ENCODE measurements at regions not wholly inside any gene's neighbourhood (a gene's known extent, or its start where the extent isn't known, plus 50 kb on each side); places are given as distances from the start of the nearest gene placed in this dataset.

GRCh38 chr6:21447987-21448386, 145.6 kb upstream of the SOX4 start:
- H3K4me1 Mint-ChIP-seq, result no peaks in the 10 kb centered on the region
- H3K4me3 Mint-ChIP-seq, result no peak overlapping the region
- H3K27me3 Mint-ChIP-seq, result peaks cover 7% of the 10 kb centered on the region

GRCh38 chr6:21448485-21449109, 145.0 kb upstream of the SOX4 start:
- no peak overlapping the region for H3K27ac Mint-ChIP-seq
- no peaks in the 10 kb centered on the region for H3K4me1 Mint-ChIP-seq
- no peak for DNase-seq
- no peaks in the 10 kb centered on the region for H3K36me3 Mint-ChIP-seq
- H3K4me3 Mint-ChIP-seq, result no peak overlapping the region
- no peaks in the 10 kb centered on the region for H3K9me3 Mint-ChIP-seq
- H3K27me3 Mint-ChIP-seq, result peaks cover 3% of the 10 kb centered on the region

More at GRCh38 chr6:21447987-21448386, 145.6 kb upstream of the SOX4 start:
- DNase-seq, result no peak
- Mint-ChIP-seq H3K27ac (no peak overlapping the region), H3K9me3 (no peaks in the 10 kb centered on the region), H3K36me3 (no peaks in the 10 kb centered on the region)

GRCh38 chr6:21450149-21450548, 143.4 kb upstream of the SOX4 start:
- peaks cover 3% of the 10 kb centered on the region for H3K27me3 Mint-ChIP-seq

GRCh38 chr6:21450628-21451027, 142.9 kb upstream of the SOX4 start:
- H3K36me3 Mint-ChIP-seq, result no peaks in the 10 kb centered on the region
- DNase-seq, result no peak
- H3K4me3 Mint-ChIP-seq, result no peak overlapping the region
- H3K27ac Mint-ChIP-seq, result no peak overlapping the region
- H3K27me3 Mint-ChIP-seq, result peaks cover 3% of the 10 kb centered on the region
- no peaks in the 10 kb centered on the region for H3K4me1 Mint-ChIP-seq
- no peaks in the 10 kb centered on the region for H3K9me3 Mint-ChIP-seq

More at GRCh38 chr6:21450149-21450548, 143.4 kb upstream of the SOX4 start:
- Mint-ChIP-seq H3K36me3 (no peaks in the 10 kb centered on the region), H3K9me3 (no peaks in the 10 kb centered on the region), H3K4me3 (no peak overlapping the region), H3K4me1 (no peaks in the 10 kb centered on the region), H3K27ac (no peak overlapping the region)
- DNase-seq, result no peak

- peaks cover 3% of the 10 kb centered on the region for H3K27me3 Mint-ChIP-seq
- H3K4me1 Mint-ChIP-seq, result no peaks in the 10 kb centered on the region
- no peak for DNase-seq
- H3K9me3 Mint-ChIP-seq, result no peaks in the 10 kb centered on the region
- no peaks in the 10 kb centered on the region for H3K36me3 Mint-ChIP-seq
- no peak overlapping the region for H3K4me3 Mint-ChIP-seq
- no peak overlapping the region for H3K27ac Mint-ChIP-seq
Observed at GRCh38 chr6:21451546-21452013, 142.0 kb upstream of the SOX4 start.

- Mint-ChIP-seq H3K36me3 (no peaks in the 10 kb centered on the region), H3K9me3 (no peaks in the 10 kb centered on the region), H3K27me3 (no peaks in the 10 kb centered on the region), H3K4me1 (no peaks in the 10 kb centered on the region), H3K27ac (no peak overlapping the region), H3K4me3 (no peak overlapping the region)
- DNase-seq, result no peak
Observed at GRCh38 chr6:21454262-21454661, 139.3 kb upstream of the SOX4 start.

GRCh38 chr6:21455071-21455470, 138.5 kb upstream of the SOX4 start:
- Mint-ChIP-seq H3K9me3 (no peaks in the 10 kb centered on the region), H3K4me1 (no peaks in the 10 kb centered on the region), H3K36me3 (no peaks in the 10 kb centered on the region), H3K4me3 (no peak overlapping the region), H3K27ac (no peak overlapping the region), H3K27me3 (no peaks in the 10 kb centered on the region)
- DNase-seq, result no peak

GRCh38 chr6:21457647-21458046, 135.9 kb upstream of the SOX4 start:
- Mint-ChIP-seq H3K27ac (no peak overlapping the region), H3K4me1 (no peaks in the 10 kb centered on the region), H3K9me3 (no peaks in the 10 kb centered on the region), H3K4me3 (no peak overlapping the region), H3K27me3 (peaks cover 6% of the 10 kb centered on the region), H3K36me3 (no peaks in the 10 kb centered on the region)
- no peak for DNase-seq

GRCh38 chr6:21459641-21460040, 133.9 kb upstream of the SOX4 start:
- H3K4me1 Mint-ChIP-seq, result no peaks in the 10 kb centered on the region
- H3K9me3 Mint-ChIP-seq, result no peaks in the 10 kb centered on the region
- DNase-seq, result no peak
- H3K27ac Mint-ChIP-seq, result no peak overlapping the region
- no peaks in the 10 kb centered on the region for H3K36me3 Mint-ChIP-seq
- peaks cover 6% of the 10 kb centered on the region for H3K27me3 Mint-ChIP-seq
- H3K4me3 Mint-ChIP-seq, result no peak overlapping the region

GRCh38 chr6:21461844-21462518, 131.6 kb upstream of the SOX4 start:
- Mint-ChIP-seq H3K27me3 (peaks cover 6% of the 10 kb centered on the region), H3K4me3 (no peak overlapping the region), H3K27ac (no peak overlapping the region), H3K9me3 (no peaks in the 10 kb centered on the region), H3K36me3 (no peaks in the 10 kb centered on the region), H3K4me1 (no peaks in the 10 kb centered on the region)
- DNase-seq, result no peak

- Mint-ChIP-seq H3K27ac (no peak overlapping the region), H3K27me3 (peaks cover 6% of the 10 kb centered on the region), H3K4me1 (no peaks in the 10 kb centered on the region), H3K9me3 (no peaks in the 10 kb centered on the region), H3K36me3 (no peaks in the 10 kb centered on the region), H3K4me3 (no peak overlapping the region)
- no peak for DNase-seq
Observed at GRCh38 chr6:21462519-21462852, 131.1 kb upstream of the SOX4 start.

- Mint-ChIP-seq H3K36me3 (no peaks in the 10 kb centered on the region), H3K9me3 (no peaks in the 10 kb centered on the region), H3K4me1 (no peaks in the 10 kb centered on the region), H3K27ac (no peak overlapping the region), H3K4me3 (no peak overlapping the region), H3K27me3 (peaks cover 3% of the 10 kb centered on the region)
- no peak for DNase-seq
Observed at GRCh38 chr6:21467091-21467490, 126.5 kb upstream of the SOX4 start.

- Mint-ChIP-seq H3K9me3 (no peaks in the 10 kb centered on the region), H3K4me3 (no peak overlapping the region), H3K4me1 (no peaks in the 10 kb centered on the region), H3K27ac (no peak overlapping the region), H3K36me3 (no peaks in the 10 kb centered on the region), H3K27me3 (no peaks in the 10 kb centered on the region)
- DNase-seq, result no peak
Observed at GRCh38 chr6:21468461-21468860, 125.1 kb upstream of the SOX4 start.

GRCh38 chr6:21469213-21469612, 124.3 kb upstream of the SOX4 start:
- H3K27me3 Mint-ChIP-seq, result no peaks in the 10 kb centered on the region
- H3K9me3 Mint-ChIP-seq, result no peaks in the 10 kb centered on the region
- H3K4me3 Mint-ChIP-seq, result no peak overlapping the region
- H3K4me1 Mint-ChIP-seq, result no peaks in the 10 kb centered on the region
- no peaks in the 10 kb centered on the region for H3K36me3 Mint-ChIP-seq
- H3K27ac Mint-ChIP-seq, result no peak overlapping the region
- DNase-seq, result no peak

- Mint-ChIP-seq H3K27me3 (no peaks in the 10 kb centered on the region), H3K4me1 (no peaks in the 10 kb centered on the region), H3K4me3 (no peak overlapping the region), H3K36me3 (no peaks in the 10 kb centered on the region), H3K9me3 (no peaks in the 10 kb centered on the region), H3K27ac (no peak overlapping the region)
- no peak for DNase-seq
Observed at GRCh38 chr6:21476112-21476511, 117.4 kb upstream of the SOX4 start.

GRCh38 chr6:21478411-21478810, 115.1 kb upstream of the SOX4 start:
- no peak for DNase-seq
- H3K9me3 Mint-ChIP-seq, result no peaks in the 10 kb centered on the region
- H3K27me3 Mint-ChIP-seq, result no peaks in the 10 kb centered on the region
- no peak overlapping the region for H3K27ac Mint-ChIP-seq
- H3K36me3 Mint-ChIP-seq, result no peaks in the 10 kb centered on the region
- H3K4me1 Mint-ChIP-seq, result no peaks in the 10 kb centered on the region
- no peak overlapping the region for H3K4me3 Mint-ChIP-seq

Measured in activated naive CD8-positive, alpha-beta T cell treated with anti-CD3 and anti-CD28 coated beads for 36 hours (primary cell).